ENCODE measurements at regions not wholly inside any gene's neighbourhood (a gene's known extent, or its start where the extent isn't known, plus 50 kb on each side); places are given as distances from the start of the nearest gene placed in this dataset.
"Not testable (repeated sequence)": the region's sequence is repeated elsewhere in the genome, so short reads cannot be mapped to it uniquely, and the experiment has no call there.

DNA sequence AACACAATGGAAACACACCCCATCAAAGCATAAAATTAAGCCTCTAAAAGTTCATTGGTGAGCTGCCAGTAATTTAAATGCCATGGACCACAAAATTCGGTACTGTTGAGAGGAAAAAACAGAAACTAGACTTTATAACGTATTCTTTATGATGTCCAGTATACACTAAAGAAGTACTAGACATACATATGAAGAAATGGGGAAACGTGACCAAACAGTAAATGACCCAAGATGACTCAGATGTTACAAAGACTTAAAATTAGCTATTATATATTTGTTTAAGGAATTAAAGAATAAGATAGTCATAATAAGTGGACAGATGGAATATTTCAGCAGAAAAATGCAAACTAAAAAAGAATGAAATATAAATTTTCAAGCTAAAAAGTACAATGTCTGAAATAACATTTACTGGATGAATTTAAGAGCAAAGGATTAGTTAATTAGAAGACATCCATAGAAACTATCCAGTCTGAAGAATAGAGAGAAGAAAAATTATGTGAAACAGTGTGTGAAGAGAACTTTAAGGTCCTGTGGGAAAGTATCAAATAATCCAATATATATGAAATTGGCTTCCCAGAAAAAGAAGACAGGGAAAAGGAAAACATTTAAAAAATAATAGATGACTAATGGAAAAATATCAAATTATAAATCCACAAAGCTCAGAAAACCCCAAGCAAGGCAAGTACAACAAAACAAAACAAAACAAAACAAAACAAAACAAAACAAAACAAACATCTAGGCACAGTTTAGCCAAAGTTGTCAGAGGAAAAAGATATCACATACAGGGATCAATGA lies 69.4 kb downstream of the SAMD9 start:
- DNase-seq, result no peak

DNA sequence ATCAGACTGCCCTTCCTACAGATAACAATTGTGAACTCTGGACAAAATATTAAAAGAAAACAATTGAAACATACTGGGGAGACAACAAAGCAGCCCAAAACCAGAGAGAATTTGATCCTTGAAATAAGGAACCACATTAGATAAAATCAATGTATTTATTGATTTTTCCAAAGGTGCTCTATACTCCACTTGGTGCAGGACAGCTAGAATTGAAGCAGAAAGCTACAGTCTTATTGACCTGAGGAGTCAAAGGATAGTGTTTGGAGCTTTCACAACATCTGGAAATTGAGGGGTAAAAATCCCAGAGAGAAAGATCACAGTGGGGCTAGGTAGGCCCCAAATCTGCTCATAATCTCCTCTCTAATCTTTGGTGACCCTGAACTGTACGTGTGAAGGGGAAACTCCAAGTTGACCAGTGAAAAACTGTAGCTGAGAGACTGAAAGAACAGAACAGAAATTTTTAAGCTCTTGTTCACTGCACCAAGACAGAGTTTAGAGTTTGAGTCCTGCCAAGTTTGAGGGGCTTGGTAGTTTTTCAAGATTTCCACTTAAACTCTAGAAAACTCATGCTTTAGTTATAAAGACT lies 70.2 kb downstream of the SAMD9 start:
- no peak for DNase-seq

DNA sequence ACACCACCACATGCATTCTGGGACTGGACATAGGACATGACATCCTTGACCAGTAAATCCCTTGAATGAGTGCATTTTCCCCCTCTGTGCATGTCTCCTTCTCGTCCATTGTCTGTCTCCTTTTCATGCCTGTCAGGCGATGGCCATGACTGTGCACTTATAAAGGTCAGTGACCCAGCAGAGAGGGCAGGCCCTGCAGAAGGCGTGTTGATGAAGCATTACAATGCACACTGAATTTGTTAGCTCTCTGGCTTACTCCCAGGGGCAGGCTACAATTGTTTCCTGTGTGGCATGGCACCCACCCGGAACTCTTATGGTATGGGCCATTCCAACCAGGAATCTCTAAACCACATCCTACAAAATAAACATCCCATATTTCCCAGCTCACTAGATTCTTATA lies 71.1 kb downstream of the SAMD9 start:
- no peak for DNase-seq

DNA sequence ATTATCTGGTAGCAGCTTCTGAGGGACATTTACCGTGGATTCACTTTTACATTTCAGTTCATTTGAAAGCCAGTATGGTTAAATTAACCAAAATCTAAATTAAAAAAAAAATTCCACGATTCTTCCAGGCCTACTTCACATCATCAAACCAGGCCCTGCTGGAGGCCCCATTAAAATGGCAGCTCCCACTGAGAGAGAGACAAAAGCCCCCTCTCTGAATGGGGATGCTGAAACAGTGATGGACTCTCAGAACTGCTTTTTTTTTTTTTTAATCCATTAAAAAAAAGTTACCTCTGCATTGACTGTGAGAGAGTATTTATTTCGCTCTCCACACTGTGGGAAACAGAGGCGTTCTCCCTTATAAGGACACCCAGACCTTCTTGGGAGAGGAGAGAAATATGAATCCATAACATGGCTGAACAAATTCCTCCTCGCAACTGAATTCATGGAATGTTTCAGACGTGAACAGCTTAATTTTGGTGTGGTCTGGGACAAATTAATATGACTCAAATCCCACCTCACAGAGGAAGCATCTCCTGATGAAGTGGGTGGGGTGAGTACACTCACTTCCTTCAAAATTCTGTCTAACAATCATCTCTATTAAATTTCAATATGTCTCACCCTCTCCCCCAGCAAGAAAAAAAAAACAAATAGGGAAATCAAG lies 73.5 kb downstream of the SAMD9 start:
- peak; percentile 97 for DNase-seq

DNA sequence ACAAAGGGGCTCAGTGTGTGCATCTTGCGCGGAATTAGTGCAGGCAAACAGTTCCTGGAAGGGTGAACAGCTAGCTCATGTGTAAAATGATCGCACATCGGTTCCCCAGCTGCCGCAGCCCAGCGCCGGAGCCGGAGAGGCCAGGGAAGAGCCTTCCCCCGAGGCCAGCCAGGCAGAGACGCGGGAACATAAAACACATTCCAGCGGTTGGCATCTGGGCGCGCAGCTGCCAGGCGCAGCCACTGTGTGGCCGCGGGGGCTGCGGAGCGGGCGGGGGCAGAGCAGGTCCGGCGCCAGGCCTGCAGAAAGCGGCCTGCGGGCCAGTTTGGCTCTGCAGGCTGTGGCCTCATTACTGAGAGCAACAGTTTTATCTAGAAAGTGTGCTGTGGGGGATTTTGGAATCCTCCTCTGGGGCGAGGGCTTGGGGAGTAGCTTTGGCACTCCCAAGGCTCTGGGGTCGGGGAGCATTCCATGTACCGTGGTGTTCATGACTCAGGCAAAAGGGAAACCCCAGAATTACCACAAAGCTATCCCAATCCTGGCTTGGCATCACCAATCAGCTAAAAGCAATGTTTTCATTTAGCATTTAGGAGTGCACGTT lies 74.3 kb downstream of the SAMD9 start:
- peak; percentile 97 for DNase-seq

DNA sequence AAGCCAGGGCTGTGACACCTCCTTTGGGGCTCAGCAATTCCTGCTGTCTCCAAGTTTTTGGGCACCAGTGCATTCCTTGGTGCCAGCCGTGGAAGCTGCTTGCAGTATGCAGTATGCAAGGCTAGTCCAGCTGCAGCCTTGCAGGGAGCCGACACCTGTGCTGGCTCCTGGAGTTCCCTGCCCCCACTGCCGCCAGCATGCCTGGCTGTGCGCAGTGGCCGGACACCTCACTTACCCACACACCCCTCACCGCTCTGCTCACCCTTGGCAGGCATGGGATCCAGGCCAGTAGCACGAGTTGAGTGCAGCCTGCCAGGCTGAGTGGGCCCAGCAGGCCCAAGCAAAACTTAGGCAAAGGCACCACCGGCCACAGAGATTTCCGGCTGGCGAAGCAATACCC lies 77.4 kb downstream of the SAMD9 start:
- DNase-seq, result no peak

DNA sequence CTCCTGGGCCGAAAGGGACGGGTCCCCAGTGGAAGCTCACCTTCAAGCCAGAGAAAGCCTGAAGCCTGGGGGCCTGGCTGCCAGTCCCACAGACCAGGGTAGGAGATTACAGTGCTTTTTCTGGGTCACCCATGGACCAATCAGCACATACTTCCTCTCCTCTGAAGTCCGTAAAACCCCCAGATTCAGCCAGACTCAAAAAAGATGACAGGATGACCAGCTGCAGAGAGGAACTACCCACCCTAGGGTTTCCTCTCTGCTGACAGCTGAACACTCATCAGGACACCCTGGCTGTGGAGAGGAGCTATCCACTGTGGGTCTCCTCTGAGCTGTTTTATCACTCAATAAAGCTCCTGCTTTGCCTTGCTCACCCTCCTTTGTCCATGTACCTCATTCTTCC lies 78.0 kb downstream of the SAMD9 start:
- DNase-seq, result no peak

DNA sequence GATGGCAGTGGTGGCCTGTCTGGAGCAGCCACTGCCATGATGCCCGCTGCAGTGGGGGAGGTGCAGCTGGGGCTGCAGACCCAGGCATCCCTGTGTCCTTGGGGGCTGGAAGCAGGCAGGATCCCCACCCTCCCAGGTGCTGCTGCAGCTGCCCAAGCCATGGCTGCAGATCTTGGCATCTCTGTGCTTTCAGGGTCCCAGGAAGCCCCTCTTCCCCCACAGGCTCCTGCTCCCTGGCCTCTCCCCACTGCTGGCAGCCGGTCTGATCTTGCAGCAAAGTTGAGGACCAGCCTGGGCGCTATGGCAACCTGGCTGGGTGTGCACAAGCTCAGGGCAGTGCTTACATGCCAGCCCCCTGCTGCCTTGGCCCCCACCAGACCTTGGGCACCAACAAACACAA lies 78.5 kb downstream of the SAMD9 start:
- DNase-seq, result no peak

DNA sequence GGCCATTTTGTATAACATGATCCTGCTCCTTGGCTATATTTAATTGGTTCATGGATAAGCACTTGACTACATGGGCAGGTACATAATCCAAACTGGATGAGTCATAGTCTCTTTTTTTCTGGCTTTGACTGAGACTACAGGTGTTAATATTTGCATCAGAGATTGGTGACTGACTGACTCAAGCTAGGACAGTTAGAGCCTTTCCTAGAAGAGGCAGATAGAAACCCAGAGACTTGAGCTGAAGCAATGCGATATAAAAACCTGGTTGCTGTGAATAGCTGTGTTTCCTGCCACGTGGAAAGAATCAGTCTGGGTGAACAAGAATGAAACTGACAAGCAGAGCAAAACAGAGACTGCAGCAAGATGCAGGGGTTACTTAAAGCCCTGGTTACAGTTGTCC lies 81.0 kb downstream of the SAMD9 start:
- no peak for DNase-seq

DNA sequence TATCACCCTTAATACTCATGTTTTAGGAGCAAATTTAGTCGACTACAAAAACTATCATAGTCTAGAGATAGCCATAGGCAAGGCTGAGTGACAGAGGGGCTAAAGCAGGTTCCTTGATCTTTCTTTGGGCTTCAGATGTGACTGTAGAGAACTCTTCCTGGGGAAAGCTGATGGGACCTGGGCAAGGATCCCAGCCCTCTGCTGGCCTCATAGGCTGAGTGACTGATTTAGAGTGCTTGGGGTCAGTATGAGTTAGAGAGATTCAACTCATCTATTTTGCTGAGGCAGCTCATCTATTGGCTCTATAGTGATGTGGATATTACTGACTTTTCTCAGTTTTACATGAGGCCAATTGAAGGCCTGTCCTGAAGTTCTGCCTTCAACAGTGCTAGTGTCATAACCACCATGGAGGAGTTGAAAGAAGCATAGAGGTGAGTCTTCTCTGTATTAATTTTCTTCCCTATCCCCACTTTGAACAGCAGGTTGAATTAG lies 81.6 kb downstream of the SAMD9 start:
- no peak for DNase-seq

DNA sequence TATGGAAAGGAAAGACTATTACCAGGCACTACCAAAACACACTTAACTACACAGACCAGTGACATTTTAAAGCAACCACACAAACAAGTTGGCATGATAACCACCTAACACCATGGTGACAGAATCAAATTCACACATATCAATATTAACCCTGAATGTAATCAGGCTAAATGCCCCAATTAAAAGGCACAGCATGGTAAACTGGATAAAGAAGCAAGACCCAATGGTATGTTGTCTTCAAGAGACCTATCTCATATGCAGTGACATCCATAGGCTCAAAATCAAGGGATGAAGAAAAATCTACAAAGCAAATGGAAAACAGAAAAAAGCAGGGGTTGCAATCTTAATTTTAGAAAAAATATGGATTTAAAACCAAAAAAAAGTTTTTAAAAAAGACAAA lies 86.0 kb downstream of the SAMD9 start:
- no peak for DNase-seq

DNA sequence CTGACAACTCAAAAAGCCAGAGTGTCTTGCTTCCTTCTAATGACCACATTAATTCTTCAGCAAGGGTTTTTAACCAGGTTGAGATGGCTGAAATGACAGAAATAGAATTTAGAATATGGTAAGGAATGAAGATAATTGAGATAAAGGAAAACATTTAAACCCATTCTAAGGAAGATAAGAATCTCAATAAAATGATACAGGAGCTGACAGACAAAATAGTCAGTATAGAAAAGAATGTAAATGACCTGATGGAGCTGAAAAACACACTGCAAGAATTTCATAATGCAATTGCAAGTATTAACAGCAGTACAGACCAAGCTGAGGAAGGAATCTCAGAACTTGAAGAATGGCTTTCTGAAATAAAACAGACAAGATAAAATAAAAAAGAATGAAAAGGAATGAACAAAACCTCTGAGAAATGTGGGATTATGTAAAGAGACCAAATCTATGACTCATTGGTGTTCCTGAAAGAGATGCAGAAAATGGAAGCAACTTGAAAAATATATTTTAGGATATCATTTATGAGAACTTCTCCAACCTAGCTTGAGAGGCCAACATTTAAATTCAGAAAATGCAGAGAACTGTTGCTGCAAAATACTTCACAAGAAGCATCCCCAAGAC lies 87.1 kb downstream of the SAMD9 start:
- DNase-seq, result peak; percentile 83

DNA sequence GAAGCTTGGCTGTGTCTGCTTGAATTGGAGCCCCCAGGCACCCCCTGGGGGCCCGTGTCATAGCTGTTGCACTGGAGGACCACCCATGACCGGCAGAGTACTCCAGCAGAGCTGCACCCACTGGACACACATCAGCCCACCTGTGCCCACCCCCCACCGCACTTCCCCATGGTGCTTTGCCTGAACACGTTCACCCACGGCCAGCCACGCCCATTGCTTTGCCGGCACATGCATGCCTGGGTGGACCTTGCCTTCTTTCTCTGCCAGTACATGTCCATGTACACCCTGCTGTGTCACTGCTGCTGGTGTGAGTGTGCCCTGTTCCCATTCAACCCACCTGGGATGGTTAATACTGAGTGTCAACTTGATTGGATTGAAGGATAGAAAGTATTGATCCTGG lies 88.7 kb downstream of the SAMD9 start:
- no peak for DNase-seq

DNA sequence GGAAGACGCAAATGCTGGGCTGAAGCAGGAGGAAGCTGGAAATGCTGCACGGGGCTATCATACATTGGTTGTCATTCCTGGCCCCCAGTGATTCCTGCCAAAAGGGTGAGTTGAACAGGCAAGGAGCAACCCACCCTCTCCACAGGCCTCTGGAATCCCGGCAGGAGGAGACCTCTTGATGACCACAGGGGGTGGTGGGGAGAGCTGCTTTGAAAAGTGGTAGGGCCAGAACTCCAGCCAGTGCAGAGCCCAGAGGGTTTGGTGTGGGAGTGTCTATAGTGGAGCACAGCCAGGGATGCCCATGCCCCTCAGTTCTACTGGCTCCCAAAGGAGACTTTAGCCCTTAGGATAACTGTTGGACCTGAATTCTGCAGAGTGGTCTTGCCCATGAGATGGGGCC lies 89.2 kb downstream of the SAMD9 start:
- no peak for DNase-seq

DNA sequence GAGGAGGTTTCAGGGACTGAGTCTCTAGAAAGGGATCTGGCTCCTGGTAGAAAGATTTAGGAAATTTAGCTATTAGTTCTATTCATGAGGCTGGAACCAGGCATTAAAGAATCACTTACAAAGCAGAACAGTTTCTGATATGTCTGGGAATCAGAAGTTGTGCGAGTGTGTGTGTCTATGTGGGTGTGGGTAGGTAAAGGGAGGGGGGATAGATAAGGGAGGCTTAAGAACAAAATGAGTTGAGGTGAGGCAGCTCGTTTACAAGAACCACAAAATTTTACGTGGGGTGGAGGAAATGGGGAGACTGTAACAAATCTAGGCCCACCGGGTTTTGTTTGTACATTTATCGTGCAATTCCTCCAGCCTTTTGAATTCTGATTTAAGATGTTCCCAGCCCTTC lies 90.7 kb downstream of the SAMD9 start:
- no peak for DNase-seq

DNA sequence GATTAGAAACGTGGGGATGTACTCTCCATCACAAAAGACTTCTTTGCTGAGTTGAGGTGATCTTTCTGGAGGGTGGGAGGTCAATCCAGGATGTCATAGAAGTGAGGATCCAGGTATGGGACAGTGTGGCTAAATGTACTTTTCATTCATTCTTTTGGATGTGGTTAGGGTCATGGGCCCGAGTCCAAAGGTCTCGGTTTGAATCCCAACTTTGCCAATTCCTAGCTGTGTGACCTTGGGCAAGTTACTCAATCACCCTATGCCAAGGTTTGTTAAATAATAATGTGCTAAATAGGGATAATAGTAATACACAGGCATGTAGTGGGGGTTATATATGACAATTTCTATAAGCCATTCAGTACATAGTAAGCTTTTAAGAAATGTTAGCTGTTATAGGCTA lies 91.4 kb downstream of the SAMD9 start:
- DNase-seq, result no peak

DNA sequence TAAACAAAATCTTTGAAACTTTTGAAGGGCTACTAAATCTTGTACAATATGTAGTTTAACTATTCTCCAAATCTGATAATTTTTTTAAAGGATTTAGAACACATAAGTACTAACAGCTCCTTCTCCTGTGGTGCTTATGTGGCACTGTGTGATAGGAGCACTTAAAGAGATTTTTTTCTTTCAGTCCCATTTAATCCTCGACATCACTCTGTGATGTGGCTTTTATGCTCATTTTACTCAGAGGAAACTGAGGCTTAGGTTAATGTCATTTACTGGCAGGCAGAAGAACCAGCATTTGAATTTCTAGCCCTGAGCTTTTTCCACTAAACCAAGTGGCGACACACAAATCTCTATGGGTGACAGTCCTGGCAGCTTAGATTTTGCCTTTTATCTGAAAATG lies 92.4 kb downstream of the SAMD9 start:
- DNase-seq, result no peak

DNA sequence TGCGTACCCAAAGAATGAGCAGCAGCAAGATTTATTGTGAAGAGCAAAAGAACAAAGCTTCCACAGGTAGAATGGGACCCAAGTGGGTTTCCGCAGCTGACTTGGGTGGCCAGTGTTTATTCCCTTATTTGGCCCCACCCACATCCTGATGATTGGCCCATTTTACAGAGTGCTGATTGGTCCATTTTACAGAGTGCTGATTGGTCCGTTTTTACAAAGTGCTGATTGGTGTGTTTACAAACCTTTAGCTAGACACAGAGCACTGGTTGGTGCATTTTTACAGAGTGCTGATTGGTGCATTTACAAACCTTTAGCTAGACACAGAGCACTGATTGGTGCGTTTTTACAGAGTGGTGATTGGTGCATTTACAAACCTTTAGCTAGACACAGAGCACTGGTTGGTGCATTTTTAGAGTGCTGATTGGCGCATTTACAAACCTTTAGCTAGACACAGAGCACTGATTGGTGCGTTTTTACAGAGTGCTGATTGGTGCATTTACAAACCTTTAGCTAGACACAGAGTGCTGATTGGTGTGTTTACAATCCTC lies 94.8 kb downstream of the SAMD9 start:
- DNase-seq, result not testable (repeated sequence)

DNA sequence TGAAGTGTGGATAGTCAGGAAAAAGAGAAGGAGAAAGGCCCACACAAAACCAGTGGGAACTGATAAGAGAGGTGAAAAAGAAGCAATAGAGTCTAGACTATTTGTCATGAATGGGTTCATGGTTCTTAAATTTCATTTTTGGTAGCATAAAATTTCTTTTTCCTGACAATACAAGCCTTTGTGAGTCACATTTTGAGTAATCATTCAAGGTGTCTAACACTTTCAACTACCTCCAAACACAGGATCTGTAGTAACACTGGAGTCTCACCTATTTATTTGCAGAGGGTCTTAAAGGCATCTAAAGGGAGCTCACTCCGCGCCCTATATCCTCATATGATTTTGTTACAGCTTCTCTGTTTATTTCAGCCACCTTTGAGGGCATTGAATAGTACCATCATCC lies 96.0 kb downstream of the SAMD9 start:
- no peak for DNase-seq

DNA sequence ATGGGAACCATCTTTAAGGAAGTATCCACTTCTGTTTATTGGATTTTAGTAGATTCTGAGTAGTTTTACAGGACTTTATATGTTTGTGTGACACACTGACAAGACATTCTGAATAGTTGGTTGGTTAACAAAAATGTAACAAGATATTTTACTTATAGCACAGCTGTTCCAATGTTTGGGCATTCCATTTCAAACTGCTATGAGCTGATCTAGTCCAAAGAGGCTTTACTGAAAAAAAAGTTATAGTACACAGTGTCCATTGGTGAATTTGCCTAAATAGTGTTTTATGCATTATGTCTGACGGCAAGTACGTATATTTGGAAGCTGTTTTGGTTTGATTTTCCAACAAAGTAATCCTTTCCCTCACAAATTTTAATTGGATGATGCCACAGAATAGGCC lies 99.1 kb downstream of the SAMD9 start:
- DNase-seq, result peak; percentile 71

DNA sequence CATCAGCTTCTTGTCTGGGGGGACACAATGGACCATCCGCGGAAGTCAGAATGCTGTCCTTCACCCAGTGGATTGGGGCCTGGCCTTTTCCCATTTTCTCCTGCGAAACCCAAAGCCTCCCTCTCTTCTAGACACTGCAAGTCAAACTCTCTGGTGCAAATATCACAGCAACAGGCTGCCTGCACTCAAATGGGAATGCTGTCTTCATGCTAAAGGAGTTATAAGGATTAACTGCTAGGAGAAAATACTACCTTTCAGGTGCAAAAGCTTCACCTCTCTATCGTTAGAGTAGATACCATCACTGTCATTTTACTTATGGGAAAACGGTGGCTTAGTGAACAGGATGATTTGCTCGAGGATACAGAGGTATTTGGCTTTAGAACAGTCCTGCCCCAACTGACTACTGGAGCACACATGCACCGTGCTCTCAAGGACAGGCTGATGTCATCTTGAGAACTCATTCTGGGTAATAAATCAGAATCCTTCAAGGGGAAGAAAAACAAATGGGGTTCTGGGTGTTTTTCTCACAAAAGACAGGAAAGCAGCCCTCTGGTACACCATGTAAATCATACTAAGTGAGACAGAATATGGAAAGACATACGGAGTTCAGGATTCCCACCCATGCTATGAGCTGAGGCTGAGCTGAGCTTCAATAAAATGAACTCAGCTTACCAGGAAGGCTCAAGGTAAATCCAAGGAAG lies 100.9 kb downstream of the SAMD9 start:
- DNase-seq, result peak; percentile 78
